Liver (tissue), 8 donors: ENCODE measurements at regions not wholly inside any gene's neighbourhood (a gene's known extent, or its start where the extent isn't known, plus 50 kb on each side); places are given as distances from the start of the nearest gene placed in this dataset.

Experiments used
- DNase-seq: peaks from one replicate; pipeline ENCODE4 v3.0.0-alpha.2; 2017; ENCODE audit warnings: low spot score
- H3K27ac ChIP-seq, 2 donors: one replicate each; pipeline ENCODE4 v1.7.0; 2013; ENCODE audit warnings: inconsistent platforms in 2 of 2, low read length in 2 of 2, control low read depth in 1 of 2, low read depth in 1 of 2, mild to moderate bottlenecking in 1 of 2
- H3K27me3 ChIP-seq, 4 donors: one replicate each; pipeline versions ENCODE4 v1.6.1 to v1.7.0; 2013; ENCODE audit warnings: low read length in 3 of 4, inconsistent platforms in 1 of 4, mild to moderate bottlenecking in 1 of 4, moderate library complexity in 1 of 4; ENCODE audit not compliant: control insufficient read depth in 4 of 4, insufficient read depth in 4 of 4
- H3K36me3 ChIP-seq, 4 donors: one replicate each; pipeline versions ENCODE4 v1.6.1 to v1.7.0; 2013; ENCODE audit warnings: low read length in 3 of 4, mild to moderate bottlenecking in 3 of 4, low read depth in 1 of 4, moderate library complexity in 1 of 4; ENCODE audit not compliant: control insufficient read depth in 4 of 4, insufficient read depth in 3 of 4
- H3K4me1 ChIP-seq, 4 donors: one replicate each; pipeline versions ENCODE4 v1.6.1 to v1.7.0; 2013; ENCODE audit warnings: low read length in 3 of 4, mild to moderate bottlenecking in 3 of 4, moderate library complexity in 1 of 4; ENCODE audit not compliant: control insufficient read depth in 4 of 4, insufficient read depth in 4 of 4
- H3K4me3 ChIP-seq, 3 donors: one replicate each; pipeline versions ENCODE4 v1.6.1 to v1.7.0; 2013; ENCODE audit warnings: low read length in 3 of 3, control low read depth in 1 of 3, low read depth in 1 of 3, mild to moderate bottlenecking in 1 of 3
- H3K9ac ChIP-seq, 2 donors: one replicate each; pipeline ENCODE4 v1.7.0; 2013; ENCODE audit warnings: low read length in 2 of 2, mild to moderate bottlenecking in 2 of 2, moderate library complexity in 2 of 2, control low read depth in 1 of 2, low read depth in 1 of 2
- H3K9me3 ChIP-seq, 4 donors: one replicate each; pipeline versions ENCODE4 v1.6.1 to v1.7.0; 2013; ENCODE audit warnings: low read length in 3 of 4; ENCODE audit not compliant: control insufficient read depth in 4 of 4
- EGR1 ChIP-seq, 2 donors: IDR thresholded peaks; 2 replicates each; pipeline ENCODE4 v1.6.1; 2016 to 2018; ENCODE audit warnings: antibody characterized with exemption in 2 of 2, low read depth in 2 of 2
- FOXA1 ChIP-seq: IDR thresholded peaks from 2 replicates; pipeline ENCODE4 v1.6.1; 2016; ENCODE audit warnings: antibody characterized with exemption
- FOXA2 ChIP-seq: IDR thresholded peaks from 2 replicates; pipeline ENCODE4 v1.6.1; 2016; ENCODE audit warnings: antibody characterized with exemption
- GABPA ChIP-seq, 2 donors: IDR thresholded peaks in 1 of 2; conservative IDR thresholded peaks in 1 of 2; 2 replicates each; pipeline ENCODE4 v1.6.1; 2016; ENCODE audit warnings: antibody characterized with exemption in 2 of 2, mild to moderate bottlenecking in 1 of 2, moderate library complexity in 1 of 2
- HNF4A ChIP-seq, 2 donors: conservative IDR thresholded peaks; 2 replicates each; pipeline ENCODE4 v1.6.1; 2016; ENCODE audit warnings: antibody characterized with exemption in 2 of 2, mild to moderate bottlenecking in 2 of 2
- HNF4G ChIP-seq: IDR thresholded peaks from 2 replicates; pipeline ENCODE4 v1.6.1; 2016; ENCODE audit warnings: antibody characterized with exemption
- JUND ChIP-seq, 2 donors: IDR thresholded peaks; 2 replicates each; pipeline ENCODE4 v1.6.1; 2016; ENCODE audit warnings: antibody characterized with exemption in 2 of 2
- NR2F2 ChIP-seq: IDR thresholded peaks from 2 replicates; pipeline ENCODE4 v1.6.1; 2016; ENCODE audit warnings: antibody characterized with exemption
- RAD21 ChIP-seq, 2 donors: IDR thresholded peaks; 2 replicates each; pipeline ENCODE4 v1.6.1; 2016; ENCODE audit warnings: antibody characterized with exemption in 2 of 2, mild to moderate bottlenecking in 2 of 2
- RXRA ChIP-seq, 2 donors: IDR thresholded peaks; 2 replicates each; pipeline ENCODE4 v1.6.1; 2017 to 2018; ENCODE audit warnings: antibody characterized with exemption in 2 of 2, mild to moderate bottlenecking in 1 of 2
- SP1 ChIP-seq: IDR thresholded peaks from 2 replicates; pipeline ENCODE4 v1.6.1; 2018; ENCODE audit warnings: antibody characterized with exemption, mild to moderate bottlenecking
- TAF1 ChIP-seq: conservative IDR thresholded peaks from 2 replicates; pipeline ENCODE4 v1.6.1; 2016; ENCODE audit warnings: antibody characterized with exemption, mild to moderate bottlenecking
- YY1 ChIP-seq: IDR thresholded peaks from 2 replicates; pipeline ENCODE4 v1.6.1; 2016; ENCODE audit warnings: antibody characterized with exemption, mild to moderate bottlenecking
- WGBS: extraction: QIAGEN DNeasy Blood & Tissue Kit; methylation state at CpG from one replicate; pipeline ENCODE4 v1.1.7; 2013; 5-methylcytosine and 5-hydroxymethylcytosine counted together
- TF ChIP-seq, protein P1 (sequence below): IDR thresholded peaks from 2 replicates; pipeline ENCODE4 v1.6.1; 2016; ENCODE audit warnings: antibody characterized with exemption
- TF ChIP-seq, protein P2 (sequence below): IDR thresholded peaks from 2 replicates; pipeline ENCODE4 v1.6.1; 2016; ENCODE audit warnings: antibody characterized with exemption
- TF ChIP-seq, protein P3 (sequence below): IDR thresholded peaks from 2 replicates; pipeline ENCODE4 v1.6.1; 2016; ENCODE audit warnings: antibody characterized with exemption
- TF ChIP-seq, protein P4 (sequence below): IDR thresholded peaks from 2 replicates; pipeline ENCODE4 v1.6.1; 2016; ENCODE audit warnings: antibody characterized with exemption, mild to moderate bottlenecking
- TF ChIP-seq, protein P5 (sequence below): fragments of 150-350 bp; IDR thresholded peaks from 2 replicates; pipeline ENCODE4 v1.5.1; 2017; ENCODE audit warnings: improper control_type of control experiment, low read depth, low read length; ENCODE audit not compliant: missing input control
- donor health status: healthy.
- donor health status: healthy.
- donor health status: healthy.
- donor health status: healthy.
- donor health status: healthy.

DNA sequence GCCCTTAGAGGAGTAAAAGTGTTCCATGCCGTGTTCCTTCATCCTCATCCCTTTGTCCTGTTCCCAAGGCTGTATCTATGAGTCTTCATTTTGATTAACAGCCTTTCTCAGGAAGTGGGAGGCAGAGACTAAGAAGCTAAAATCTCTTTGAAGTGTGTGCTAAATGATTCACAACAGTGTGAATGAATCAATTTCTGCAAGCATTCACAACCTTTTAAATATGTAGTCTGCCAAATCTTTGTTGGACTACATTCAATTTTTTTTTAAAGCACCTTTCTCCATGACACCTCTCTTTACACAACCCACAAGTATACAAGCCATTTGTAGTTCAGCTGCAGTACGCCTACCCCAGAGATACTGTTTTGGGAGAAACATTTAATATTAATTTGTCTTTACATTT is 408.6 kb upstream of the FANCL start:
- no peak for DNase-seq
- H3K27me3 ChIP-seq: no peaks in the 10 kb centered on the region
- H3K27ac ChIP-seq: no peak overlapping the region
- no peak overlapping the region for H3K4me3 ChIP-seq
- WGBS: 74% methylated on average over 2 of the region's 2 CpGs
- H3K9me3 ChIP-seq: no peaks in the 10 kb centered on the region
- no peak for TF ChIP-seq GABPA (IDR thresholded peaks at IDR 0.05 in 1 of 2, conservative IDR thresholded peaks at IDR 0.05 in 1 of 2)
- TF ChIP-seq TAF1: no peak
- TF ChIP-seq YY1: no peak
- no peak for TF ChIP-seq EGR1 (IDR thresholded peaks at IDR 0.05; ENCODE audit: low read depth in 2 of 2)
- TF ChIP-seq, protein P1, sequence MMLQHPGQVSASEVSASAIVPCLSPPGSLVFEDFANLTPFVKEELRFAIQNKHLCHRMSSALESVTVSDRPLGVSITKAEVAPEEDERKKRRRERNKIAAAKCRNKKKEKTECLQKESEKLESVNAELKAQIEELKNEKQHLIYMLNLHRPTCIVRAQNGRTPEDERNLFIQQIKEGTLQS: no peak
- TF ChIP-seq, protein P2, sequence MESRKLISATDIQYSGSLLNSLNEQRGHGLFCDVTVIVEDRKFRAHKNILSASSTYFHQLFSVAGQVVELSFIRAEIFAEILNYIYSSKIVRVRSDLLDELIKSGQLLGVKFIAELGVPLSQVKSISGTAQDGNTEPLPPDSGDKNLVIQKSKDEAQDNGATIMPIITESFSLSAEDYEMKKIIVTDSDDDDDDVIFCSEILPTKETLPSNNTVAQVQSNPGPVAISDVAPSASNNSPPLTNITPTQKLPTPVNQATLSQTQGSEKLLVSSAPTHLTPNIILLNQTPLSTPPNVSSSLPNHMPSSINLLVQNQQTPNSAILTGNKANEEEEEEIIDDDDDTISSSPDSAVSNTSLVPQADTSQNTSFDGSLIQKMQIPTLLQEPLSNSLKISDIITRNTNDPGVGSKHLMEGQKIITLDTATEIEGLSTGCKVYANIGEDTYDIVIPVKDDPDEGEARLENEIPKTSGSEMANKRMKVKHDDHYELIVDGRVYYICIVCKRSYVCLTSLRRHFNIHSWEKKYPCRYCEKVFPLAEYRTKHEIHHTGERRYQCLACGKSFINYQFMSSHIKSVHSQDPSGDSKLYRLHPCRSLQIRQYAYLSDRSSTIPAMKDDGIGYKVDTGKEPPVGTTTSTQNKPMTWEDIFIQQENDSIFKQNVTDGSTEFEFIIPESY: no peak
- TF ChIP-seq FOXA2: no peak
- TF ChIP-seq, protein P3, sequence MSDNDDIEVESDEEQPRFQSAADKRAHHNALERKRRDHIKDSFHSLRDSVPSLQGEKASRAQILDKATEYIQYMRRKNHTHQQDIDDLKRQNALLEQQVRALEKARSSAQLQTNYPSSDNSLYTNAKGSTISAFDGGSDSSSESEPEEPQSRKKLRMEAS: no peak
- TF ChIP-seq FOXA1: no peak
- TF ChIP-seq SP1: no peak
- TF ChIP-seq, protein P4, sequence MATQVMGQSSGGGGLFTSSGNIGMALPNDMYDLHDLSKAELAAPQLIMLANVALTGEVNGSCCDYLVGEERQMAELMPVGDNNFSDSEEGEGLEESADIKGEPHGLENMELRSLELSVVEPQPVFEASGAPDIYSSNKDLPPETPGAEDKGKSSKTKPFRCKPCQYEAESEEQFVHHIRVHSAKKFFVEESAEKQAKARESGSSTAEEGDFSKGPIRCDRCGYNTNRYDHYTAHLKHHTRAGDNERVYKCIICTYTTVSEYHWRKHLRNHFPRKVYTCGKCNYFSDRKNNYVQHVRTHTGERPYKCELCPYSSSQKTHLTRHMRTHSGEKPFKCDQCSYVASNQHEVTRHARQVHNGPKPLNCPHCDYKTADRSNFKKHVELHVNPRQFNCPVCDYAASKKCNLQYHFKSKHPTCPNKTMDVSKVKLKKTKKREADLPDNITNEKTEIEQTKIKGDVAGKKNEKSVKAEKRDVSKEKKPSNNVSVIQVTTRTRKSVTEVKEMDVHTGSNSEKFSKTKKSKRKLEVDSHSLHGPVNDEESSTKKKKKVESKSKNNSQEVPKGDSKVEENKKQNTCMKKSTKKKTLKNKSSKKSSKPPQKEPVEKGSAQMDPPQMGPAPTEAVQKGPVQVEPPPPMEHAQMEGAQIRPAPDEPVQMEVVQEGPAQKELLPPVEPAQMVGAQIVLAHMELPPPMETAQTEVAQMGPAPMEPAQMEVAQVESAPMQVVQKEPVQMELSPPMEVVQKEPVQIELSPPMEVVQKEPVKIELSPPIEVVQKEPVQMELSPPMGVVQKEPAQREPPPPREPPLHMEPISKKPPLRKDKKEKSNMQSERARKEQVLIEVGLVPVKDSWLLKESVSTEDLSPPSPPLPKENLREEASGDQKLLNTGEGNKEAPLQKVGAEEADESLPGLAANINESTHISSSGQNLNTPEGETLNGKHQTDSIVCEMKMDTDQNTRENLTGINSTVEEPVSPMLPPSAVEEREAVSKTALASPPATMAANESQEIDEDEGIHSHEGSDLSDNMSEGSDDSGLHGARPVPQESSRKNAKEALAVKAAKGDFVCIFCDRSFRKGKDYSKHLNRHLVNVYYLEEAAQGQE: no peak
- no peak for TF ChIP-seq NR2F2
- no peak for TF ChIP-seq RXRA (IDR thresholded peaks at IDR 0.05)
- no peak for TF ChIP-seq HNF4G
- TF ChIP-seq, protein P5, sequence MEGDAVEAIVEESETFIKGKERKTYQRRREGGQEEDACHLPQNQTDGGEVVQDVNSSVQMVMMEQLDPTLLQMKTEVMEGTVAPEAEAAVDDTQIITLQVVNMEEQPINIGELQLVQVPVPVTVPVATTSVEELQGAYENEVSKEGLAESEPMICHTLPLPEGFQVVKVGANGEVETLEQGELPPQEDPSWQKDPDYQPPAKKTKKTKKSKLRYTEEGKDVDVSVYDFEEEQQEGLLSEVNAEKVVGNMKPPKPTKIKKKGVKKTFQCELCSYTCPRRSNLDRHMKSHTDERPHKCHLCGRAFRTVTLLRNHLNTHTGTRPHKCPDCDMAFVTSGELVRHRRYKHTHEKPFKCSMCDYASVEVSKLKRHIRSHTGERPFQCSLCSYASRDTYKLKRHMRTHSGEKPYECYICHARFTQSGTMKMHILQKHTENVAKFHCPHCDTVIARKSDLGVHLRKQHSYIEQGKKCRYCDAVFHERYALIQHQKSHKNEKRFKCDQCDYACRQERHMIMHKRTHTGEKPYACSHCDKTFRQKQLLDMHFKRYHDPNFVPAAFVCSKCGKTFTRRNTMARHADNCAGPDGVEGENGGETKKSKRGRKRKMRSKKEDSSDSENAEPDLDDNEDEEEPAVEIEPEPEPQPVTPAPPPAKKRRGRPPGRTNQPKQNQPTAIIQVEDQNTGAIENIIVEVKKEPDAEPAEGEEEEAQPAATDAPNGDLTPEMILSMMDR: no peak
- H3K36me3 ChIP-seq: no peaks in the 10 kb centered on the region
- H3K9ac ChIP-seq: no peak overlapping the region
- H3K4me1 ChIP-seq: no peaks in the 10 kb centered on the region

DNA sequence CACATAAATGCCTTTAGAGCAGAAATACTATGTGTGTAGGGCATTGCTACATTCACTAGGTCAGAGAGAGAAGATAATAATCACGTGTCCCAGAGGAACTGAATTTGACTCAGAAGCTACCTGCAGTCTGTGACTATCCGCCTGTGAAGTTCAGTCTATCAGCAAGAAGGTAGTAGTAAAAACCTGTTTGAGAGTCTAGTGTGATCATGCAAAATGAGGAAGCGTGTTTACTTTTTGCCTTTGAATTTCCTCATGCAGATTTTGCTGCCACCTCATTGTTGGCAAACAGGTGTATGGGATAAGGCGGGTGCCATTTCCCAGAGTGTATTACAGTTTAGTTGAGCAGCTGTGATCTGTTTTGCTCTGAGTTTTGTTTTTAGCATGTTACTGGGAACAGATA is 403.9 kb upstream of the FANCL start:
- WGBS: 65% methylated on average over 4 of the region's 4 CpGs
- H3K4me3 ChIP-seq: no peak overlapping the region
- H3K4me1 ChIP-seq: no peaks in the 10 kb centered on the region
- H3K9ac ChIP-seq: no peak overlapping the region
- no peaks in the 10 kb centered on the region for H3K27me3 ChIP-seq
- H3K36me3 ChIP-seq: no peaks in the 10 kb centered on the region
- no peak for DNase-seq
- no peaks in the 10 kb centered on the region for H3K9me3 ChIP-seq
- H3K27ac ChIP-seq: no peak overlapping the region
- TF ChIP-seq, protein P3: no peak
- TF ChIP-seq RAD21 (IDR thresholded peaks at IDR 0.05): no peak
- TF ChIP-seq HNF4A (conservative IDR thresholded peaks at IDR 0.05): no peak
- TF ChIP-seq, protein P1: no peak
- TF ChIP-seq EGR1 (IDR thresholded peaks at IDR 0.05; ENCODE audit: low read depth in 2 of 2): no peak
- TF ChIP-seq, protein P2: no peak
- TF ChIP-seq YY1: no peak
- no peak for TF ChIP-seq NR2F2
- no peak for TF ChIP-seq JUND (IDR thresholded peaks at IDR 0.05)
